Progenitor cell of endocrine pancreas (in vitro differentiated cells): ENCODE measurements at regions not wholly inside any gene's neighbourhood (a gene's known extent, or its start where the extent isn't known, plus 50 kb on each side); places are given as distances from the start of the nearest gene placed in this dataset.

Source experiments
- DNase-seq: peaks from one replicate; pipeline ENCODE4 v3.0.0; 2021; ENCODE audit warnings: low spot score; ENCODE audit not compliant: unreplicated experiment
- H3K27ac Mint-ChIP-seq: 2 replicates; pipeline ENCODE4 v1.8.0; 2021; ENCODE audit warnings: mild to moderate bottlenecking, moderate library complexity, mixed read lengths
- H3K27me3 Mint-ChIP-seq: 2 replicates; pipeline ENCODE4 v1.8.0; 2021; ENCODE audit warnings: mixed read lengths
- H3K36me3 Mint-ChIP-seq: 2 replicates; pipeline ENCODE4 v1.8.0; 2022; ENCODE audit warnings: mixed read lengths; ENCODE audit not compliant: insufficient read depth
- H3K4me1 Mint-ChIP-seq: 2 replicates; pipeline ENCODE4 v1.8.0; 2021; ENCODE audit warnings: low read depth, mixed read lengths
- H3K4me3 Mint-ChIP-seq: 2 replicates; pipeline ENCODE4 v1.8.0; 2021; ENCODE audit warnings: low read depth, mild to moderate bottlenecking, moderate library complexity, mixed read lengths
- H3K9me3 Mint-ChIP-seq: 2 replicates; pipeline ENCODE4 v1.8.0; 2021; ENCODE audit warnings: low read depth, mixed read lengths
- CTCF ChIP-seq: fragments of 200-600 bp; sonication (generic); IDR thresholded peaks from one replicate; pipeline ENCODE4 v1.5.0; 2021; ENCODE audit warnings: antibody characterized with exemption, mild to moderate bottlenecking; ENCODE audit not compliant: unreplicated experiment

- no peak overlapping the region for H3K27ac Mint-ChIP-seq
- H3K9me3 Mint-ChIP-seq = no peaks in the 10 kb centered on the region
- peaks cover 27% of the 10 kb centered on the region for H3K27me3 Mint-ChIP-seq
- no peaks in the 10 kb centered on the region for H3K4me1 Mint-ChIP-seq
- H3K36me3 Mint-ChIP-seq = no peaks in the 10 kb centered on the region
- TF ChIP-seq CTCF = no peak
- H3K4me3 Mint-ChIP-seq = no peak overlapping the region
- DNase-seq = no peak
These were observed 197.6 kb upstream of the HNRNPA3 start for GRCh38 chr2:177014946-177015345.

GRCh38 chr2:177015356-177015923, 197.2 kb upstream of the HNRNPA3 start:
- Mint-ChIP-seq H3K4me1 (no peaks in the 10 kb centered on the region), H3K36me3 (no peaks in the 10 kb centered on the region), H3K4me3 (no peak overlapping the region), H3K27ac (no peak overlapping the region), H3K27me3 (peaks cover 30% of the 10 kb centered on the region), H3K9me3 (no peaks in the 10 kb centered on the region)
- no peak for DNase-seq
- TF ChIP-seq CTCF = no peak

GRCh38 chr2:177020524-177021119, 192.0 kb upstream of the HNRNPA3 start:
- no peak for DNase-seq
- no peak overlapping the region for H3K27ac Mint-ChIP-seq
- no peak overlapping the region for H3K4me3 Mint-ChIP-seq
- H3K9me3 Mint-ChIP-seq = no peaks in the 10 kb centered on the region
- H3K36me3 Mint-ChIP-seq = no peaks in the 10 kb centered on the region
- H3K4me1 Mint-ChIP-seq = no peaks in the 10 kb centered on the region
- H3K27me3 Mint-ChIP-seq = peaks cover 65% of the 10 kb centered on the region
- no peak for TF ChIP-seq CTCF

- no peak for DNase-seq
- Mint-ChIP-seq H3K4me1 (no peaks in the 10 kb centered on the region), H3K27ac (no peak overlapping the region), H3K36me3 (no peaks in the 10 kb centered on the region), H3K27me3 (peaks cover 76% of the 10 kb centered on the region), H3K4me3 (no peak overlapping the region), H3K9me3 (no peaks in the 10 kb centered on the region)
- TF ChIP-seq CTCF = no peak
These were observed 190.8 kb upstream of the HNRNPA3 start for GRCh38 chr2:177021706-177022343.

GRCh38 chr2:177024765-177025164, 187.8 kb upstream of the HNRNPA3 start:
- Mint-ChIP-seq H3K4me3 (no peak overlapping the region), H3K27me3 (peaks cover 64% of the 10 kb centered on the region), H3K4me1 (peaks cover 8% of the 10 kb centered on the region), H3K27ac (no peak overlapping the region), H3K36me3 (no peaks in the 10 kb centered on the region), H3K9me3 (no peaks in the 10 kb centered on the region)
- TF ChIP-seq CTCF = no peak
- DNase-seq = no peak
